ENCODE measurements at regions not wholly inside any gene's neighbourhood (a gene's known extent, or its start where the extent isn't known, plus 50 kb on each side); places are given as distances from the start of the nearest gene placed in this dataset.
"Not testable (repeated sequence)": the region's sequence is repeated elsewhere in the genome, so short reads cannot be mapped to it uniquely, and the experiment has no call there.

- H3K27ac Mint-ChIP-seq = no peak overlapping the region
These were observed 86.7 kb upstream of the WDR44 start for GRCh38 chrX:118259213-118259612.

GRCh38 chrX:118261151-118261550 is 84.8 kb upstream of the WDR44 start:
- no peak overlapping the region for H3K27ac Mint-ChIP-seq
- H3K4me1 Mint-ChIP-seq = no peaks in the 10 kb centered on the region
- H3K27me3 Mint-ChIP-seq (ENCODE audit: low read depth, poor library complexity) = peaks cover 7% of the 10 kb centered on the region
- no peak for TF ChIP-seq CTCF (IDR thresholded peaks at IDR 0.05)
- no peaks in the 10 kb centered on the region for H3K36me3 Mint-ChIP-seq (ENCODE audit: low read depth)
- H3K9me3 Mint-ChIP-seq = peaks cover 16% of the 10 kb centered on the region
- H3K4me3 Mint-ChIP-seq = no peak overlapping the region
- DNase-seq = no peak

More at GRCh38 chrX:118259213-118259612, 86.7 kb upstream of the WDR44 start:
- H3K4me3 Mint-ChIP-seq = no peak overlapping the region
- H3K27me3 Mint-ChIP-seq (ENCODE audit: low read depth, poor library complexity) = peaks cover 7% of the 10 kb centered on the region
- DNase-seq = no peak
- no peaks in the 10 kb centered on the region for H3K36me3 Mint-ChIP-seq (ENCODE audit: low read depth)
- peaks cover 10% of the 10 kb centered on the region for H3K9me3 Mint-ChIP-seq
- no peaks in the 10 kb centered on the region for H3K4me1 Mint-ChIP-seq
- no peak for TF ChIP-seq CTCF (IDR thresholded peaks at IDR 0.05)

GRCh38 chrX:118271775-118272174 is 74.1 kb upstream of the WDR44 start:
- H3K36me3 Mint-ChIP-seq (ENCODE audit: low read depth) = no peaks in the 10 kb centered on the region
- H3K27me3 Mint-ChIP-seq (ENCODE audit: low read depth, poor library complexity) = no peaks in the 10 kb centered on the region
- TF ChIP-seq CTCF (IDR thresholded peaks at IDR 0.05) = no peak
- DNase-seq = no peak
- no peak overlapping the region for H3K27ac Mint-ChIP-seq
- no peak overlapping the region for H3K4me3 Mint-ChIP-seq
- peaks cover 22% of the 10 kb centered on the region for H3K9me3 Mint-ChIP-seq
- no peaks in the 10 kb centered on the region for H3K4me1 Mint-ChIP-seq

- no peaks in the 10 kb centered on the region for H3K27me3 Mint-ChIP-seq (ENCODE audit: low read depth, poor library complexity)
- DNase-seq = no peak
- no peaks in the 10 kb centered on the region for H3K36me3 Mint-ChIP-seq (ENCODE audit: low read depth)
- H3K9me3 Mint-ChIP-seq = peaks cover 17% of the 10 kb centered on the region
- H3K27ac Mint-ChIP-seq = no peak overlapping the region
- no peak overlapping the region for H3K4me3 Mint-ChIP-seq
- TF ChIP-seq CTCF (IDR thresholded peaks at IDR 0.05) = no peak
- no peaks in the 10 kb centered on the region for H3K4me1 Mint-ChIP-seq
These were observed 73.7 kb upstream of the WDR44 start for GRCh38 chrX:118272242-118272641.

- Mint-ChIP-seq H3K4me3 (no peak overlapping the region), H3K9me3 (peaks cover 23% of the 10 kb centered on the region), H3K36me3 (ENCODE audit: low read depth) (no peaks in the 10 kb centered on the region), H3K27me3 (ENCODE audit: low read depth, poor library complexity) (no peaks in the 10 kb centered on the region), H3K4me1 (no peaks in the 10 kb centered on the region), H3K27ac (no peak overlapping the region)
- no peak for DNase-seq
- no peak for TF ChIP-seq CTCF (IDR thresholded peaks at IDR 0.05)
These were observed 59.7 kb upstream of the WDR44 start for GRCh38 chrX:118286066-118286762.

- not testable (repeated sequence) for H3K4me3 Mint-ChIP-seq; H3K27ac Mint-ChIP-seq; H3K4me1 Mint-ChIP-seq; H3K36me3 Mint-ChIP-seq (ENCODE audit: low read depth); DNase-seq; H3K27me3 Mint-ChIP-seq (ENCODE audit: low read depth, poor library complexity)
- peaks cover 49% of the 10 kb centered on the region for H3K9me3 Mint-ChIP-seq
These were observed 50.1 kb upstream of the WDR44 start for GRCh38 chrX:118295818-118296217.

All from nephron progenitor cell (in vitro differentiated cells).